ENCODE measurements at regions not wholly inside any gene's neighbourhood (a gene's known extent, or its start where the extent isn't known, plus 50 kb on each side); places are given as distances from the start of the nearest gene placed in this dataset.
"Not testable (repeated sequence)": the region's sequence is repeated elsewhere in the genome, so short reads cannot be mapped to it uniquely, and the experiment has no call there.

- DNase-seq (ENCODE audit: low read depth), result not testable (repeated sequence)
Observed at GRCh38 chr6:43998592-43999243, 128.5 kb downstream of the MRPL14 start.

- not testable (repeated sequence) for DNase-seq (ENCODE audit: low read depth)
Observed at GRCh38 chr6:43997990-43998585, 129.2 kb downstream of the MRPL14 start.

- DNase-seq (ENCODE audit: low read depth), result no peak
Observed at GRCh38 chr6:43997345-43997677, 129.9 kb downstream of the MRPL14 start.

- no peak for DNase-seq (ENCODE audit: low read depth)
Observed at GRCh38 chr6:43996618-43997344, 130.5 kb downstream of the MRPL14 start.

- no peak for DNase-seq (ENCODE audit: low read depth)
Observed at GRCh38 chr6:43995137-43995536, 132.1 kb downstream of the MRPL14 start.

- no peak for DNase-seq (ENCODE audit: low read depth)
Observed at GRCh38 chr6:43993881-43994523, 133.2 kb downstream of the MRPL14 start.

- no peak for DNase-seq (ENCODE audit: low read depth)
Observed at GRCh38 chr6:43992783-43993644, 134.2 kb downstream of the MRPL14 start.

GRCh38 chr6:43992126-43992663, 135.1 kb downstream of the MRPL14 start:
- DNase-seq (ENCODE audit: low read depth), result no peak

GRCh38 chr6:43990627-43991619, 136.3 kb downstream of the MRPL14 start:
- peak; percentile 74 for DNase-seq (ENCODE audit: low read depth)

- no peak for DNase-seq (ENCODE audit: low read depth)
Observed at GRCh38 chr6:43990275-43990626, 137.0 kb downstream of the MRPL14 start.

GRCh38 chr6:43989581-43990146, 137.6 kb downstream of the MRPL14 start:
- DNase-seq (ENCODE audit: low read depth), result no peak

GRCh38 chr6:43988801-43989200, 138.5 kb downstream of the MRPL14 start:
- no peak for DNase-seq (ENCODE audit: low read depth)

- DNase-seq (ENCODE audit: low read depth), result no peak
Observed at GRCh38 chr6:43987838-43988439, 139.3 kb downstream of the MRPL14 start.

GRCh38 chr6:43986177-43986825, 141.0 kb downstream of the MRPL14 start:
- no peak for DNase-seq (ENCODE audit: low read depth)

- no peak for DNase-seq (ENCODE audit: low read depth)
Observed at GRCh38 chr6:43985329-43985728, 141.9 kb downstream of the MRPL14 start.

- peak; percentile 67 for DNase-seq (ENCODE audit: low read depth)
Observed at GRCh38 chr6:43984442-43985321, 142.6 kb downstream of the MRPL14 start.

GRCh38 chr6:43983632-43984031, 143.6 kb downstream of the MRPL14 start:
- no peak for DNase-seq (ENCODE audit: low read depth)

- no peak for DNase-seq (ENCODE audit: low read depth)
Observed at GRCh38 chr6:43983191-43983590, 144.1 kb downstream of the MRPL14 start.
